Lower leg skin (tissue), 4 donors: ENCODE measurements at regions not wholly inside any gene's neighbourhood (a gene's known extent, or its start where the extent isn't known, plus 50 kb on each side); places are given as distances from the start of the nearest gene placed in this dataset.

Experiments
- DNase-seq, 2 donors: peaks; one replicate each; pipeline ENCODE4 v3.0.0-alpha.2; 2019; ENCODE audit warnings: low spot score in 2 of 2
- H3K4me3 ChIP-seq: fragments of 200-600 bp; sonication (generic); 2 replicates; pipeline ENCODE4 v1.5.1; 2017; ENCODE audit warnings: mild to moderate bottlenecking, low read depth; ENCODE audit not compliant: poor library complexity, severe bottlenecking
- POLR2A ChIP-seq, 2 donors: fragments of 450-650 bp; IDR thresholded peaks; one replicate each; pipeline ENCODE4 v1.6.1; 2016 to 2017; ENCODE audit warnings: antibody characterized with exemption in 2 of 2, mild to moderate bottlenecking in 1 of 2, moderate library complexity in 1 of 2
- WGBS, 2 donors: methylation state at CpG; one replicate each; pipeline ENCODE4 v1.1.5; 2018; 5-methylcytosine and 5-hydroxymethylcytosine counted together
- intact Hi-C: fragments of 100-400 bp; cut with DNase I; formaldehyde crosslinking; loops from one replicate; pipeline ENCODE4 v1.15.0; 2023; ENCODE audit warnings: low total_unique reads
- TF ChIP-seq, protein P1 (sequence below), 3 donors: fragments of 450-650 bp; IDR thresholded peaks; one replicate each; pipeline ENCODE4 v1.5.1; 2016; ENCODE audit warnings: antibody characterized with exemption in 3 of 3, mild to moderate bottlenecking in 3 of 3, moderate library complexity in 2 of 3

DNA sequence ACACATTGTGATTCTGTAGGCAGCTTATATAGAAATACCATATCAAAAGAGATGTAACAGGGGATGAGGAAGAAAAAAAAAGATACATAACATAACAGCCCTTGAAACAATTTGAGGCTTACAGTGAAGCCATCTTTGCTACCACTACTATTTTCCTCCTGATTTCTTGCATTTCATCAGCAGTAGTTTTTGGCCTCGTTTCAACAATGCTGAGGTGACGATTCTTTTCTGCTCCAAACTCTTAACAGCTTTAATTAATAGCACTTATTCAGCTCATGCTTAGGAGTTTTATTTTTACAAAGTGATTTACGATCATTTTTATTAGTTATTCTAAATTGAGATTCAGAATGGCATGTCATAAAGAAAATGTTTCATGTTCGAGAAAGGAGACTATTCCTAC is 163.2 kb downstream of the DCK start:
- intact Hi-C loops: no loop called here
- no peak overlapping the region for H3K4me3 ChIP-seq
- 13 to 20% methylated on average over 4 of the region's 4 CpGs for WGBS, 2 donors

DNA sequence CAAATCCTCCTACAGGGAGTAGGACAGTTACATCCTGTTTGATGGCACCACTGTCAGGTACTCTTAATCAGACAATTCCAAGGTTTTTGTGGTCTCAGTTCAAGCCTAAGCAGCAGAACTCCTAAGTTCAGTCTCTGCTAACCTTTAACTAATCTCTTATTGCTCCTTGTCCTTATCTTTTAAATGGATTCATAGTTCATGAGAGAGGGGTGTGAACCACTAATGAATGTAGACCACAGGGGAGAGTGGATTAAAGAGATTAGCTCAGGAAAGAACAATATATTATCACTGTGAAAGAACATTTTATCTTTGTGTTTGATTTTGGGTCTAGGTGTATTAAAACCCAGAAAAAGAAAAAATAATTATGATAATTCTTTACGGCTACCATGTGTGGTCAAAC is 168.9 kb downstream of the DCK start:
- H3K4me3 ChIP-seq: no peak overlapping the region
- 91 to 96% methylated on average over 1 of the region's 1 CpG for WGBS, 2 donors
- no peak for DNase-seq
- intact Hi-C loops: no loop called here
- TF ChIP-seq POLR2A (IDR thresholded peaks at IDR 0.05): no peak
- TF ChIP-seq, protein P1, sequence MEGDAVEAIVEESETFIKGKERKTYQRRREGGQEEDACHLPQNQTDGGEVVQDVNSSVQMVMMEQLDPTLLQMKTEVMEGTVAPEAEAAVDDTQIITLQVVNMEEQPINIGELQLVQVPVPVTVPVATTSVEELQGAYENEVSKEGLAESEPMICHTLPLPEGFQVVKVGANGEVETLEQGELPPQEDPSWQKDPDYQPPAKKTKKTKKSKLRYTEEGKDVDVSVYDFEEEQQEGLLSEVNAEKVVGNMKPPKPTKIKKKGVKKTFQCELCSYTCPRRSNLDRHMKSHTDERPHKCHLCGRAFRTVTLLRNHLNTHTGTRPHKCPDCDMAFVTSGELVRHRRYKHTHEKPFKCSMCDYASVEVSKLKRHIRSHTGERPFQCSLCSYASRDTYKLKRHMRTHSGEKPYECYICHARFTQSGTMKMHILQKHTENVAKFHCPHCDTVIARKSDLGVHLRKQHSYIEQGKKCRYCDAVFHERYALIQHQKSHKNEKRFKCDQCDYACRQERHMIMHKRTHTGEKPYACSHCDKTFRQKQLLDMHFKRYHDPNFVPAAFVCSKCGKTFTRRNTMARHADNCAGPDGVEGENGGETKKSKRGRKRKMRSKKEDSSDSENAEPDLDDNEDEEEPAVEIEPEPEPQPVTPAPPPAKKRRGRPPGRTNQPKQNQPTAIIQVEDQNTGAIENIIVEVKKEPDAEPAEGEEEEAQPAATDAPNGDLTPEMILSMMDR (IDR thresholded peaks at IDR 0.05): no peak

More for the DNA sequence above, 163.2 kb downstream of the DCK start:
- no peak for DNase-seq
- TF ChIP-seq POLR2A (IDR thresholded peaks at IDR 0.05): no peak

DNA sequence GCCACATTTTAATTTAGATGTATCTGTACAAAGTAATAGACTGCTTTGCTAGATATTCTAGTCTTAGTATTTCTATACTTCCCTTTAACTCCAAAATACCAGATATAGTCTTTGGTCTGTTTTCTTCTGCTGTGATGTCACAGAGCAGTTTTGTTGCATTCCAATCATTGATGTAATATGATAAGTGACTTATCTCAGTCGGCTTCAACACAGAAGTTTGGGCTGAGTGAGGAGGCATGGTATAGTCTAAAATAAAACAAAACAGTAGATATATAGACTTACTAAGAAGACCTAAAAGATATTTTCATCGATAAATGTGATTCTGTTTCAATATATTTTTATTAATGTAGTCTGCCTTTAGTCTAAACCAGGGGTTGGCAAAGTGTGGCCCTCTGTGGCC is 169.9 kb downstream of the DCK start:
- no peak for DNase-seq
- TF ChIP-seq, protein P1 (IDR thresholded peaks at IDR 0.05): no peak
- no peak for TF ChIP-seq POLR2A (IDR thresholded peaks at IDR 0.05)
- no peak overlapping the region for H3K4me3 ChIP-seq
- intact Hi-C loops: no loop called here
- WGBS, 2 donors: 65 to 68% methylated on average over 2 of the region's 2 CpGs

DNA sequence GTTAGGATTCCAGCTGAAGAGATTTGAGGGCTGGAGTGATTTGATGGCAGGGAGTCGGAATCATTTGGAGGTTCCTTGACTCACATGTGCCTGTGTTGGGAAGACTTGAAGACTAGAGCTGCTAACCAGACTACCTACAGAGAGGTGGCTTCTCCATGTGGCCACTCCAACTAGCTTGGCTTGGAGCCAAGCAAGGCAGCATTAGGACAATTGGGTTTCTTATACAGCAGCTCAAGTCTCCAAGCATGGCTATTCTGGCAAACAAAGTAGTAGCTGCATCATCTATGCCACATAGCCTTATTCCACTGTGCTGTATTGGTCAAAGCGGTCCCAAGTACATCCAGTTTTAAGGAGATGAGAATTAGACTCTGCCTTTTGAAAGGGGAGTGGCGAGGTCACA is 171.7 kb upstream of the SLC4A4 start:
- TF ChIP-seq POLR2A (IDR thresholded peaks at IDR 0.05): no peak
- TF ChIP-seq, protein P1 (IDR thresholded peaks at IDR 0.05): no peak
- DNase-seq: no peak
- H3K4me3 ChIP-seq: no peak overlapping the region
- intact Hi-C loops: no loop called here
- WGBS, 2 donors: 88 to 97% methylated on average over 3 of the region's 3 CpGs

DNA sequence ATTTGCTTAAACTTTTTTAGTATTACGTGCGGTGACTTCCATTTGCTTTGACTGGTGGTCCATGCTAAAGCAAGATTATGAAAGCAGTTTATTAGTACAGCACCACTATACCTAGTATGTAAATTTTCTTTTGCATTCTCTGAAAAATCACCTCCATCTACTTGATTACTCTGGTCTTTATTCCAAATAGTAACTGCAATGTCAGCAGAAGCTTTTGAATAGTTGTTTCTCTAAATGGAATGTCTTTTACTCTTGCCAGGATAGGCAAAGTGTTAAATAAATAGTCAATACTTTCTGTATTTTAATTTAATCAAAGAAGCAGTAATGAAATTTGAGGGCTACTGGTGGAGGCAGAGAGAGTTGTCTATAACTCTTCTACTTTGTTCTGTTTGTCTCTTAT is 167.2 kb upstream of the SLC4A4 start:
- 94 to 99% methylated on average over 2 of the region's 2 CpGs for WGBS, 2 donors
- DNase-seq: no peak

DNA sequence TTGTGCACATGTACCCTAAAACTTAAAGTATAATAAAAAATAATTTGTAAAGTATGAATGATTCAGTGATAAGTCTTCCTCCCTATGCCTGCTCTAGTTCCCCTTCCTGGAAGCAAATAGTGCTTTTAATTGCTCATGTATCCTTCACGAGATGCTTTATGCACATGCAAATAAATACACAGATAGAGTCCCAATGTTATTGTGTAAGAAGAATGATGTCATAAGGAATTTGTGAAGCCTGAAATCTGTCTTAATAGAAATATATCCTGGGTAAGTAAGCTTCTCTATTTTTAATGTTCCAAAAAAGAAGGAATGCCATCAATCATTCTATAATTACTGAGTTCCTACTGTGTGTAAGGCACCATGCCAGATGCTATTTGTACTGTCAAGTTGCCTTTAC is 157.5 kb upstream of the SLC4A4 start:
- TF ChIP-seq, protein P1 (IDR thresholded peaks at IDR 0.05): no peak
- no peak for TF ChIP-seq POLR2A (IDR thresholded peaks at IDR 0.05)
- WGBS, 2 donors: 42 to 44% methylated on average over 1 of the region's 1 CpG
- H3K4me3 ChIP-seq: no peak overlapping the region
- no peak for DNase-seq
- intact Hi-C loops: no loop called here

More for the DNA sequence above, 167.2 kb upstream of the SLC4A4 start:
- H3K4me3 ChIP-seq: no peak overlapping the region
- intact Hi-C loops: no loop called here
- TF ChIP-seq, protein P1 (IDR thresholded peaks at IDR 0.05): no peak
- no peak for TF ChIP-seq POLR2A (IDR thresholded peaks at IDR 0.05)
